ENCODE measurements at regions not wholly inside any gene's neighbourhood (a gene's known extent, or its start where the extent isn't known, plus 50 kb on each side); places are given as distances from the start of the nearest gene placed in this dataset.

GRCh38 chr1:29640428-29640785, 404.1 kb downstream of the PTPRU start:
- DNase-seq, result no peak

DNA sequence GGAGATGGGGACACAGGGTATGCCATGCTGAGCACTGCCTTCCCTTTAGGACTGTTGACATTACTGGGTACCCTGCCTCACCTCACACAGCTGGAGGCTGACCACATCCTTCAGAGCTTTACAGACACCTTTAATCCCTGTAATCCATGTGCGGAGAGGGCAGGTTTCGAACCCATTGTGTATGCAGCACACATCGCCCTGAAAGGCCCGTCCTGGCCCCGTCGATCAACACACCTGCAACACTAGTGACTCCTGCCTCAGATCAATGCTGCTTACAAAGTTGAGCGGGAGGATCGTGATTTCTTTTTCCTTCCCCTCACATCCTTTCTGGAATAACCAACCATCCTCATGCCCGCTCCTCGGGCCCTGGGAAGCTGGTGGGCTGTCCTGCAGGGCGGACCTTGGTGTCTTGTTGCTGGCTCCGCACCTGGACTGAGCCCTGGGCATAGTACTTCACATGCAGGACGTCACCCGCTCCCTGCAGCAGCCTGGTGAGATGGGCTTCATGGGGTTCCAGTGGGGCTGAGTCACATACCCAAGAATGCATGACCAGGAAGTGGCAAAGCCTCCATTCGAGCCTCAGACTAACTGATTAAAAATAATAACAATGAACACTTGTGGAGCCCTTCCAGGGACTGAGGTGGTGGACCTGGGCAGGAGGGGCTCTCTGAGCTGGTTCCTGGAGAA, 403.6 kb downstream of the PTPRU start:
- DNase-seq, result peak; percentile 55

GRCh38 chr1:29639156-29639736, 402.9 kb downstream of the PTPRU start:
- no peak for DNase-seq

- DNase-seq, result no peak
Measured at GRCh38 chr1:29638281-29638680, 402.0 kb downstream of the PTPRU start.

GRCh38 chr1:29636936-29637335, 400.6 kb downstream of the PTPRU start:
- DNase-seq, result no peak

DNA sequence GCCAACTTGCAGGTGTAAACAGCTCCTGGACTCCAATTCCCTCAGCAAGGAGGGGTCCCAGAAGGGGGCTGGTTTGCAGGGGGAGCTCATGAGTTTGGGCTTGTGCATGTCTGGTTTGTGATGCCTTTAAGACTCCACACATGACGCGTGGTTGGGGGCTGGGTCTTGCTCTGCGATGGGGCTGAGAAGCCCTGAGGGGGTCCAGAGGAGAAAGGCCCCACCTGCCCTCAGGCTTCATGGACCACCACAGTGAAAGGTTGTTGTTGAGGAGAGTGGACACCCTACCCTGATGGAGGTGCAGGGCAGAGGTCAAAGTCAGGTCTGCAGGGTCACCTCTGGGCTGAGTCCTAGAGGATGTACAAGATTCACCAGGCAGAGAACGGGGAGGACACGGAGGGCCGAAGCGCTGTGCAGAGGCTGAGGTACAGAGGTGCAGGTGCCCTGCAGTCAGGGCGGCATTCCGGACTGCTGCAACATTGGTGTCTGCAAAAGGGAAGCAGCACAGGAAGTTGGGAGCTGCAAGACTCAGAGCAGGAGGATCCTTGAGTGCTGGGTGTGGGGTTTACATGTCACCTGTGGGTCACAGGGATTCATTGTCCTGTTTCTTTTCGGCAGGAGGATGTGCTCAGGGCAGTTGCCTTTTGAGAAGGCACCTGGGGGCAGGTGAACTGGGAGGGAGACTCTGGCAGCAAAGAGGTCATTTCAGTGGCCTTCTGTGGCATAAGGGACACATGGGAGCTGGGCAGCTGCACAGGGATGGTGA, 399.4 kb downstream of the PTPRU start:
- no peak for DNase-seq

DNA sequence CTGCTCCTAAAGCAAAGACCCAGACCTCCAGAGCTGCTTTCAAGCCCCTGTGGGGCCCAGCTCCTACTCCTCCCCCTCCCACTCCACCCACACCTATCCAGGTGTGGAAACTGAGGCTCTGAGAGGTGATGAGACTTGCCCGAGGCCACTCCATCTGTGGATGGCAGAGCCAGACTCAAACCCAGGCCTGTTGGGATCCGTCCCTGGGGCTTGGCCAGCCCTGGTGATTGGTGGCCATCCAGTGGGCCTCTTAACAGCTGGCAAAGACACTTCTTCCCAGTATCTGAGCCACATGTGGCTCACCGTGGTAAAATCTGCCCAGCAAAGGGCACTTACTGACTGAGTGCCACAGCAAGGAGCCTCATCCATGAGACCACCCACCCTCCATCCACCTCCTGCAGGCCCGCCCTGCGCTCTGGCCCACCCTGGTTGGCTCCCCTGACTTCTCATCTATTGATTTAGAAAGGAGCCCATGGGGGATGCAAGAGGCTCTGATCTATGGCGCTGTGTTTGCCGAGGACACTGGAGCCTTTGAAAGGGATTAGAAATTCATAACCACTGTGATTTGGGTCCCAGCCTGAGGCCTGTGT, 398.5 kb downstream of the PTPRU start:
- DNase-seq, result no peak

DNA sequence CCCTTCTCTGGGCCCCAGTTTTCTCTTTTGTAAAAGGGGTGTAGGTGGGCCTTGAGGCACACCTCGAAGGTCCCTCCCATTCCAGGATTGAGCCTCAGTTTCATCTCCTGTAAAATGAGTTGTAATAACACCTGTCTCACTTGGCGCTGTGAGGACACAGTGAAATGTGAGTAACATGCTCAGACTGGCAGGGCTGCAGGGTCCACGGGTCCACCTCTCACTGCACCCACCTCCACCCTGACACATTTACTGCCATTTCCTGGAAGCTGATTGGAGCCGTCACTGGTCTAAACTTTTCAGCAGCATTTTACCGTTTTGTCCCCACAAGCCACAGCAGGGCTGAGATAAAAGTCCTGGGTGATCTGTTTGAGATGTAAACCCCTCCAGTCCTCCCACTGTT, 398.0 kb downstream of the PTPRU start:
- DNase-seq, result no peak

- DNase-seq, result no peak
Measured at GRCh38 chr1:29633771-29634170, 397.4 kb downstream of the PTPRU start.

- DNase-seq, result no peak
Measured at GRCh38 chr1:29632806-29633615, 396.7 kb downstream of the PTPRU start.

DNA sequence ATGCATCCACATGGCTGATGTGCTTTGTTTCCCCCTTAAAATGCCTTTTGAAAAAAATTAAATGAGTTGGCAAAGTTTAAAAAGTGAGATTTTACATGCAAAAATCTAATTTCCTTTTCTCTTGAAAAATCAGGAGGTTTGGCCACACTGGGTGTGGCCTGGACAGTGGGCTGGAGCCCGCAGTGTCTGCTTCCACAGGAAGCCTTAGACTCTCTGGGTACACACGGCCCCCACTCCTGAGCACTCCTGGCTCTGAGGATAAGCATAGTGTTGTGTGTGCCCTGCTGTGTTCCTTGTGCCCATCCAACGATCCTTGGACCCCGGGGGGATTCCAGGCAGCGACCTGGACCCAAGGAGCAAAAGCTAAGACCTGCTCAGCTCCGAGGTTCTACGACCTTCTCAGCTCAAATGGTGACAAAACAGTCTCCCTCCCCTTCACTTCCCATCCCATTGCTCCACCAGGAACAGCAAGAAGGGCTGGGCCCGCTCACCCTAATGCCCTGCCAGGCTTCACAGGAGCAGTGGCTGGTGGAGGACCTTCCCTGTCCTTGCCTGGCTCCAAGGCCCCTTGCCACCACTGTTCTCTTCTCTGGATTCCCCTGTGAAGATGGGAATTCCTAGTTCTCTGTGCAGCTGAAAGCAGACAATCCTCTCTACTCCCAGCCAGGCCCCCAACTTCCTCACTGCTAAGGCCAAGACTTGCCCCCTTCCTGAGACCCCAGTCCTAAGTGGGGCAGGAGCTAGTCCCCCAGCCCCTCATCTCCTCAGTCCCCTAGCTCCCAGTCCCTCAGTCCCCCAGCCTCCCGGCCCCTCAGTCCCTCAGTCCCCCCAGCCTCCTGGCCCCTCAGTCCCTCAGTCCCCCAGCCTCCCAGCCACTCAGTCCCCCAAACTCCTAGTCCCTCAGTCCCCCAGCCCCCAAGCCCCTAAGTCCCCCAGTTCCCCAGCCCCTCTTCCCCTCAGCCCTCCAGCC, 395.8 kb downstream of the PTPRU start:
- DNase-seq, result no peak

- no peak for DNase-seq
Measured at GRCh38 chr1:29631361-29631760, 395.0 kb downstream of the PTPRU start.

DNA sequence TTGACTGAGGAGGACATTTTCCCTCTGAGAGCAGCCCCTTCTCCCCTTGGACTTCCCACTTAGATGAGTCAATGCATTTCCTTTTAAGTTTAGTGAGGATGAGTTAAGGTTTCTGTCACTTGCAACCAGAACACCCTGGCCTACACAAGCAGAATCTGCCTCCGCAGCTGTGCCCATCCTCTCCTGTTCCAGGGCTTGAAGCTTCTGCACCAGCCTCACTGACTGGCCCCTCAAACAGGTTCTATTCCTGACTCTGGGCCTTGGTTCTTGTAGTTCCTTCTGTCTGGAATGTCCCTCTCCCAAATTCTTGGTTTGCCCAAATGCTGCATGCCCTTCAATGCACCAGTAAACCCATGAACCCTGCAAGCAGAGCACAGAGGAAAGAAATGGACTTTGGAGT, 394.4 kb downstream of the PTPRU start:
- DNase-seq, result no peak

DNA sequence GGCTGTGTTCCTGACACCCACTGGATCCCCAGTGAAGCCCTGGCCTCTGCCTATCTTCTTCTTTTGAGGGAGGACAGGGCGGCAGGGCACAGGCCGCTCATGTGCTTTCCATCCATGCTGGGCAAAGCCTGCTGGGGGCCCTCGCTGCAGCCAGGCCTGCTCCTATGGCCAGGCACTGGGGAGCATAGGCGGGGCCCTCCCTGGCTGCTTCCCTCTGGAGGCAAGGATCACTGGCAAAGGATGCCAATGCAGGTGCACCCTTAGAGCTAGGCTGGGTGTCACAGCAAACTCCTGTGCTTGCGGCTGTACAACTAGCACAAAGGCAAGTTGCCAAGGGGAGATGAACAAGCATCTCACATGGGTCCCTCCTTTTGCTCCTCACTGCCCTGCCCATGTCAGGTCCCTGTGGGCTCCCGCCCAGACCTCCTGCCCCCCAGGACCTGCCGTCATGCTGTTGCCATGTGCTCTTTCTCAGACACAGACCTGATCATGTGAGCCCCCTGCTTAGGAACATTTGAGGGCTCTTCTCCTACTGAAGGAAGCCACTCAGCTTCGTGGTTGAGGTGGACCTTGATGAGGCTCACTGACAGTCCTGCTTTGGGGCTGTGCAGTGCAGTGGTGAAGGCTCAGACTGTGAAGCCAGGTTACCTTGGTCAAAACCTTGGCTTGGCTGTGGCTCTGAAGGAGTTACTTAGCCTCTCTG, 393.6 kb downstream of the PTPRU start:
- DNase-seq, result no peak

GRCh38 chr1:29629401-29629800, 393.1 kb downstream of the PTPRU start:
- no peak for DNase-seq

GRCh38 chr1:29628190-29628589, 391.9 kb downstream of the PTPRU start:
- DNase-seq, result no peak

DNA sequence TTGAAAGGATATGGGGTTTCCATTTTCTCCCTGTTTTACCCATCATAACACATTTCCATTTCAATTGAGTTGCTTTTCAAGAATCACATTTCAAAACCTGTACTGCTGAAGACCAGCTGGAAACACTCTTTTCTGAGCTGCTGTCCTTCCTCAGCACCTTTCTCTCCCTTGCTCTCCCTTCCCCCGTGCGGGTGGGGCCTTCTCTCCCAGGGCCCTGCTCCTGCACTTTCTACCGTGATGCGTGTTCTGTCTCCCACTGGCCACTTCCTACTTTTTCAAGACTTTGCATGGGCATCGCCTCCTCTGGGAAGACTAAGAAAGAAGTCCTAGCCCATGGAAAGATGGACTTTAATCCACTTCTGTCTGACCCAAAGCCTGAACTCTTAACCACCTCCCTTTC, 390.4 kb downstream of the PTPRU start:
- DNase-seq, result no peak

- DNase-seq, result no peak
Measured at GRCh38 chr1:29626066-29626465, 389.7 kb downstream of the PTPRU start.

DNA sequence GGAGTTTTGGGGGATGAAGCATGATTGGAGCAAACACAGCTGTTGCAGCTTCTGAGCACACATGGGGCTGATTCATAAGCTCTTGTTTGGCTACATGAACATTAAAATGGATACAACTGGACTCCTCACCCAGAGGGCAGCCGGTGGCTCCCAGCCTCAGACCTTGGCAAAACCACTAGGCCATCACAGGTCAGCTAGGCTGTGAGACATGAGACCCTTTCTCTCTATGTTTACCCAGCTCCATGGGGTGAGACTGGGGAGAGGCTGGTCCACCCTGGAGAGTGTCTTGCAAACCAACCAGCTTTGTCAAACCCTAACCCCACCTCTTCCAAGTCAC, 388.7 kb downstream of the PTPRU start:
- no peak for DNase-seq

DNA sequence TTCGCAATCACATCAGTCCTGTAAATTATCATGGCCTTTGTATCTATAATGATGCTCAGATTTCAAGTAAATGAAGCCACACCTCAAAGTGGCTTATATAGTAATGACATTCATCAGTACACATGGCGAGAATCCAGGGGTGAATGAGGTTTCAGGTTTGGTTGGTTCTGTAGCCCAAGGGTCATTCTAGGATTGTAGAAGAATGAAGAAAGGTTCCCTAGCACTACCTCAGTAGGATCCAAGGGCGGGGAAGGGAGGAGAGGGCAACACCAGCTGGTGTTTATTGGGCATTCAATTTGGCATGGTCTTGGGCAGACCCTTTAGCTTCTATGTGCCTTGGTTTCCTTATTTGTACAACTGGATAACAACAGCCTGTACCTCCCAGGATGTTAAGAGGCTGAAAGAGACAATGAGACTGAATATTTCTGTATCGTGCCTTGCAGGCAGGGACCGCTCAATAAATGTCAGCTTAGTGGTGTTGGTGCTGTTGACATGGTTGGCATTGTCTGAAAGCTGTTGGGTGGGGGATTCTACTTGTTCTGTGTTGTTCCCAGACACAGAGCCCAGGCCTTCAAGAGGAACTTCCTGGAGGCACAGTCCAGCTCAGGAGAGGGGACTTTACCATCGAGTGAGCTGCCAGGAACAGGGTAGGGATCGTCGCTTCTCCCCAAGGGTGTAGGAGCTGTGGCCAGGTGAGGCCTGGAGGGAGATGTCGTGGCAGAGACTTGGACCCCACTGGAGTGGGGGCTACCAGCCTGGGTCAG, 388.2 kb downstream of the PTPRU start:
- DNase-seq, result no peak

DNA sequence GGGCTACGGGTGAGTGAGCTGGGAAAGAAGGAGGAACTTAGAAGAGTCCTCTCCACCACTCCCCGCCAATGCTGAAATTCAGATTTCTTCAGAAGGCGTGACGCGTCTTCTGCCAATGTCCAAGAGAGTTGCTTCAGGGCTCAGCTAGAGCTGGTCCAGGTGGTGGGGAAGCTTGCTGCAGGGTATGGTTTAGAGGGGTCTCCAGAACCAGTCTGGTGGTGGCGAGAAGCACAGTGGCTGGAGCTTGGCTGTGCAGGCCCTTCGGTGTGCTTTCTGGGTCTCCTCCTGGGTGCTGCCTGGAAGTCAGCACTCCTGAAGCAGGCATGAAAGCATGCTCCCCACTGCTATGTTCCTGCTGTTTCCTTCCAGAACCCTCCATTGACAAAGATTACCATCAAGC, 387.2 kb downstream of the PTPRU start:
- no peak for DNase-seq
